GM19043 (cell line): ENCODE measurements at regions not wholly inside any gene's neighbourhood (a gene's known extent, or its start where the extent isn't known, plus 50 kb on each side); places are given as distances from the start of the nearest gene placed in this dataset.

Source experiments
- ATAC-seq: cut with Tn5 transposase; IDR thresholded peaks from one replicate; pipeline ENCODE4 v1.9.1; 2021; ENCODE audit warnings: low read depth; ENCODE audit not compliant: unreplicated experiment

GRCh38 chr2:221716426-221717303 lies 144.6 kb upstream of the EPHA4 start:
- ATAC-seq: no peak

GRCh38 chr2:221715523-221716247 lies 143.6 kb upstream of the EPHA4 start:
- ATAC-seq: no peak

GRCh38 chr2:221710744-221711143 lies 138.6 kb upstream of the EPHA4 start:
- ATAC-seq: no peak

- ATAC-seq: no peak
These were observed 136.8 kb upstream of the EPHA4 start for GRCh38 chr2:221708902-221709301.

GRCh38 chr2:221705185-221705877 lies 133.2 kb upstream of the EPHA4 start:
- no peak for ATAC-seq

- no peak for ATAC-seq
These were observed 132.3 kb upstream of the EPHA4 start for GRCh38 chr2:221704442-221704841.

- ATAC-seq: no peak
These were observed 121.3 kb upstream of the EPHA4 start for GRCh38 chr2:221693365-221693764.

- no peak for ATAC-seq
These were observed 119.5 kb upstream of the EPHA4 start for GRCh38 chr2:221691571-221691970.

- ATAC-seq: no peak
These were observed 117.0 kb upstream of the EPHA4 start for GRCh38 chr2:221689140-221689539.

GRCh38 chr2:221680548-221680947 lies 108.4 kb upstream of the EPHA4 start:
- no peak for ATAC-seq

- no peak for ATAC-seq
These were observed 105.6 kb upstream of the EPHA4 start for GRCh38 chr2:221677688-221678087.

- ATAC-seq: no peak
These were observed 104.6 kb upstream of the EPHA4 start for GRCh38 chr2:221676566-221677172.

GRCh38 chr2:221675201-221675908 lies 103.3 kb upstream of the EPHA4 start:
- ATAC-seq: no peak

GRCh38 chr2:221674446-221674845 lies 102.3 kb upstream of the EPHA4 start:
- ATAC-seq: no peak

- no peak for ATAC-seq
These were observed 101.1 kb upstream of the EPHA4 start for GRCh38 chr2:221673248-221673647.

- no peak for ATAC-seq
These were observed 99.4 kb upstream of the EPHA4 start for GRCh38 chr2:221671515-221671914.

GRCh38 chr2:221662689-221663391 lies 90.7 kb upstream of the EPHA4 start:
- ATAC-seq: no peak

GRCh38 chr2:221657806-221658205 lies 85.7 kb upstream of the EPHA4 start:
- no peak for ATAC-seq

- ATAC-seq: no peak
These were observed 83.2 kb upstream of the EPHA4 start for GRCh38 chr2:221655300-221655699.

- ATAC-seq: no peak
These were observed 81.1 kb upstream of the EPHA4 start for GRCh38 chr2:221653182-221653581.
